ENCODE measurements at regions not wholly inside any gene's neighbourhood (a gene's known extent, or its start where the extent isn't known, plus 50 kb on each side); places are given as distances from the start of the nearest gene placed in this dataset.

DNA sequence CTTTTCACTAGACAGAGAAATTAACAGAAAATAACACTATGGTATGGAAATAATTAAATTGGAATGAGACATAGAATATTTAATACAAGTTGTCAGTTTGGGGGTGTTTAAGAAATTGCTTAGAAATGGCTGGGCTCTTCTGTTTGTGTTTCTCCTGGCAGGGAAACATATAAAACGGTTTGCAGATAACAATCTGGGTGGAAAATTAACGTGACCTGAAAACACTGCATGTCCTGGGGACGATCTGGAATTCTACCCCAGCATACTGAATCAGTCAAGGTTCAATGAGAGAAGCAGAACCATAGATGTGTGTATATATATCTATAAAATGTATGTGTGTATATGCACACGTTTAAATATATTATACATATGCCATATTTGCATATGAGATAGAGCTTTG, 109.8 kb downstream of the SPATA18 start:
- TF ChIP-seq SUZ12 (IDR thresholded peaks at IDR 0.05; ENCODE audit: extremely low read depth, insufficient read depth, insufficient read length) (no peak), ZNF274 (IDR thresholded peaks at IDR 0.05; ENCODE audit: low read depth, low read length) (no peak), YY1 (IDR thresholded peaks at IDR 0.05; ENCODE audit: insufficient read depth, insufficient read length) (no peak)
